HG03097 (cell line): ENCODE measurements at regions not wholly inside any gene's neighbourhood (a gene's known extent, or its start where the extent isn't known, plus 50 kb on each side); places are given as distances from the start of the nearest gene placed in this dataset.
"Not testable (repeated sequence)": the region's sequence is repeated elsewhere in the genome, so short reads cannot be mapped to it uniquely, and the experiment has no call there.

Experiments used
- ATAC-seq: cut with Tn5 transposase; IDR thresholded peaks from one replicate; pipeline ENCODE4 v1.9.1; 2021; ENCODE audit not compliant: unreplicated experiment, low FRiP score

- ATAC-seq = not testable (repeated sequence)
These were observed 559.0 kb downstream of the CD109 start for GRCh38 chr6:74255007-74255406.

- ATAC-seq = not testable (repeated sequence)
These were observed 558.1 kb downstream of the CD109 start for GRCh38 chr6:74254147-74254546.

GRCh38 chr6:74253261-74253660, 557.3 kb downstream of the CD109 start:
- no peak for ATAC-seq

- ATAC-seq = peak; percentile 13
These were observed 554.3 kb downstream of the CD109 start for GRCh38 chr6:74250161-74250818.

GRCh38 chr6:74249658-74250057, 553.7 kb downstream of the CD109 start:
- peak; percentile 92 for ATAC-seq

- no peak for ATAC-seq
These were observed 553.0 kb downstream of the CD109 start for GRCh38 chr6:74248966-74249365.

- ATAC-seq = no peak
These were observed 526.8 kb downstream of the CD109 start for GRCh38 chr6:74222768-74223333.

- no peak for ATAC-seq
These were observed 518.0 kb downstream of the CD109 start for GRCh38 chr6:74213995-74214394.

GRCh38 chr6:74208239-74208638, 512.2 kb downstream of the CD109 start:
- no peak for ATAC-seq

GRCh38 chr6:74199215-74199915, 503.4 kb downstream of the CD109 start:
- no peak for ATAC-seq

- no peak for ATAC-seq
These were observed 501.3 kb downstream of the CD109 start for GRCh38 chr6:74197310-74197709.

GRCh38 chr6:74187811-74188210, 491.8 kb downstream of the CD109 start:
- no peak for ATAC-seq

GRCh38 chr6:74182992-74183391, 487.0 kb downstream of the CD109 start:
- no peak for ATAC-seq

GRCh38 chr6:74181471-74181870, 485.5 kb downstream of the CD109 start:
- peak; percentile 86 for ATAC-seq

- ATAC-seq = no peak
These were observed 481.5 kb downstream of the CD109 start for GRCh38 chr6:74177506-74177905.

- not testable (repeated sequence) for ATAC-seq
These were observed 474.5 kb downstream of the CD109 start for GRCh38 chr6:74170550-74170949.

- ATAC-seq = no peak
These were observed 474.1 kb downstream of the CD109 start for GRCh38 chr6:74170118-74170517.

GRCh38 chr6:74167976-74168375, 472.0 kb downstream of the CD109 start:
- no peak for ATAC-seq

GRCh38 chr6:74167511-74167910, 471.5 kb downstream of the CD109 start:
- no peak for ATAC-seq

- ATAC-seq = no peak
These were observed 470.8 kb downstream of the CD109 start for GRCh38 chr6:74166849-74167248.

- ATAC-seq = no peak
These were observed 465.4 kb downstream of the CD109 start for GRCh38 chr6:74161380-74161779.

GRCh38 chr6:74152096-74152675, 456.2 kb downstream of the CD109 start:
- no peak for ATAC-seq
